HepG2 (cell line): ENCODE measurements at regions not wholly inside any gene's neighbourhood (a gene's known extent, or its start where the extent isn't known, plus 50 kb on each side); places are given as distances from the start of the nearest gene placed in this dataset.

Source experiments
- AHR ChIP-seq: IDR thresholded peaks from 2 replicates; pipeline ENCODE4 v1.6.1; 2018; ENCODE audit warnings: missing genetic modification reagents, missing compliant biosample characterization
- ARNT ChIP-seq: fragments of 450-650 bp; IDR thresholded peaks from 2 replicates; pipeline ENCODE4 v1.6.1; 2017
- BRF2 ChIP-seq: sonication (generic); formaldehyde crosslinking; IDR thresholded peaks from 2 replicates; pipeline ENCODE4 v1.8.1; 2022; ENCODE audit warnings: mild to moderate bottlenecking, missing genetic modification reagents
- CHD4 ChIP-seq: fragments of 200-600 bp; sonication (generic); IDR thresholded peaks from 2 replicates; pipeline ENCODE4 v1.7.0; 2017; ENCODE audit warnings: mild to moderate bottlenecking, low read length, borderline replicate concordance
- DRAP1 ChIP-seq: IDR thresholded peaks from 2 replicates; pipeline ENCODE4 v1.6.1; 2016; ENCODE audit warnings: missing genetic modification reagents, missing compliant biosample characterization
- GABPA ChIP-seq, 2 experiments: IDR thresholded peaks; 2 replicates each; pipeline ENCODE4 v1.6.1; 2011 to 2016; ENCODE audit warnings: low read depth in 2 of 2, low read length in 1 of 2, missing biosample characterization in 1 of 2, missing genetic modification characterization in 1 of 2
- GTF3A ChIP-seq: sonication (generic); formaldehyde crosslinking; conservative IDR thresholded peaks from 2 replicates; pipeline ENCODE4 v1.4.0; 2020; ENCODE audit warnings: mild to moderate bottlenecking, missing genetic modification reagents
- HNF4G ChIP-seq, 2 experiments: sonication (generic) in 1 of 2; formaldehyde crosslinking in 1 of 2; IDR thresholded peaks; 2 replicates each; pipeline versions ENCODE4 v1.4.0 to v1.6.1; 2011 to 2020; ENCODE audit warnings: borderline replicate concordance in 2 of 2, low read depth in 2 of 2, mild to moderate bottlenecking in 2 of 2, low read length in 1 of 2, missing genetic modification reagents in 1 of 2, moderate library complexity in 1 of 2
- ISL2 ChIP-seq: sonication (generic); formaldehyde crosslinking; IDR thresholded peaks from 2 replicates; pipeline ENCODE4 v1.5.0; 2020; ENCODE audit warnings: missing genetic modification reagents
- KLF16 ChIP-seq, 2 experiments: sonication (generic) in 1 of 2; formaldehyde crosslinking in 1 of 2; IDR thresholded peaks; 2 replicates each; pipeline versions ENCODE4 v1.6.1 to v1.8.0; 2016 to 2023; ENCODE audit warnings: missing genetic modification reagents in 2 of 2, missing compliant biosample characterization in 1 of 2
- LBX2 ChIP-seq: sonication (generic); formaldehyde crosslinking; IDR thresholded peaks from 2 replicates; pipeline ENCODE4 v1.5.0; 2020; ENCODE audit warnings: missing genetic modification reagents, mild to moderate bottlenecking, borderline replicate concordance
- MTF2 ChIP-seq: sonication (generic); formaldehyde crosslinking; IDR thresholded peaks from 2 replicates; pipeline ENCODE4 v1.5.0; 2020; ENCODE audit warnings: missing genetic modification reagents, borderline replicate concordance
- NCOA5 ChIP-seq: sonication (generic); formaldehyde crosslinking; IDR thresholded peaks from 2 replicates; pipeline ENCODE4 v1.4.0; 2020; ENCODE audit warnings: missing genetic modification reagents
- PAWR ChIP-seq: sonication (generic); formaldehyde crosslinking; IDR thresholded peaks from 2 replicates; pipeline ENCODE4 v1.4.0; 2020; ENCODE audit warnings: missing genetic modification reagents, mild to moderate bottlenecking, borderline replicate concordance
- PHB2 ChIP-seq: fragments of 450-650 bp; IDR thresholded peaks from 2 replicates; pipeline ENCODE4 v1.6.1; 2018; ENCODE audit not compliant: partially characterized antibody
- RARG ChIP-seq: sonication (generic); formaldehyde crosslinking; IDR thresholded peaks from 2 replicates; pipeline ENCODE4 v1.4.0; 2020; ENCODE audit warnings: low read depth, mild to moderate bottlenecking, missing genetic modification reagents
- SATB2 ChIP-seq: sonication (generic); formaldehyde crosslinking; IDR thresholded peaks from 2 replicates; pipeline ENCODE4 v1.5.0; 2020; ENCODE audit warnings: missing genetic modification reagents
- SIN3B ChIP-seq: fragments of 150-350 bp; IDR thresholded peaks from 2 replicates; pipeline ENCODE4 v1.6.1; 2014; ENCODE audit warnings: low read length
- ZBTB38 ChIP-seq: sonication (generic); formaldehyde crosslinking; IDR thresholded peaks from 2 replicates; pipeline ENCODE4 v1.5.1; 2020; ENCODE audit warnings: mild to moderate bottlenecking, missing genetic modification reagents
- ZFP1 ChIP-seq: IDR thresholded peaks from 2 replicates; pipeline ENCODE4 v1.6.1; 2016
- ZFY ChIP-seq: sonication (generic); formaldehyde crosslinking; IDR thresholded peaks from 2 replicates; pipeline ENCODE4 v1.4.0; 2020; ENCODE audit warnings: missing genetic modification reagents
- ZGPAT ChIP-seq: IDR thresholded peaks from 2 replicates; pipeline ENCODE4 v1.6.1; 2016; ENCODE audit warnings: mild to moderate bottlenecking
- ZNF124 ChIP-seq: sonication (generic); formaldehyde crosslinking; IDR thresholded peaks from 2 replicates; pipeline ENCODE4 v1.4.0; 2020; ENCODE audit warnings: missing genetic modification reagents
- ZNF34 ChIP-seq: sonication (generic); formaldehyde crosslinking; IDR thresholded peaks from 2 replicates; pipeline ENCODE4 v1.4.0; 2020; ENCODE audit warnings: mild to moderate bottlenecking, missing genetic modification reagents, borderline replicate concordance
- ZNF496 ChIP-seq: sonication (generic); formaldehyde crosslinking; IDR thresholded peaks from 2 replicates; pipeline ENCODE4 v1.8.1; 2023; ENCODE audit warnings: mild to moderate bottlenecking, moderate library complexity, missing genetic modification reagents; ENCODE audit not compliant: insufficient replicate concordance
- ZNF580 ChIP-seq: IDR thresholded peaks from 2 replicates; pipeline ENCODE4 v1.6.1; 2016; ENCODE audit warnings: low read depth, borderline replicate concordance
- ZNF652 ChIP-seq: IDR thresholded peaks from 2 replicates; pipeline ENCODE4 v1.6.1; 2016; ENCODE audit warnings: low read depth, borderline replicate concordance
- ZNF749 ChIP-seq: sonication (generic); formaldehyde crosslinking; IDR thresholded peaks from 2 replicates; pipeline ENCODE4 v1.8.0; 2022; ENCODE audit warnings: mild to moderate bottlenecking, missing genetic modification reagents, moderate library complexity, borderline replicate concordance

GRCh38 chr2:234694244-234695013 is 197.5 kb upstream of the ARL4C start (continued):
- TF ChIP-seq ZNF580 (CRISPR knock-in tag) = 0 out of 2 replicates have a peak, but pooled peaks have one; percentile 29
- TF ChIP-seq ZGPAT (CRISPR knock-in tag) = peak; percentile 88
- no peak; the same call in 1 of the 2 replicates for TF ChIP-seq SIN3B
- TF ChIP-seq SATB2 = no peak
- no peak for TF ChIP-seq BRF2 (CRISPR knock-in tag)
- no peak for TF ChIP-seq AHR (CRISPR knock-in tag)
- TF ChIP-seq GABPA (IDR thresholded peaks at IDR 0.05; ENCODE audit: low read depth, low read length) = no peak
- peak; percentile 61; the same call in 1 of the 2 replicates for TF ChIP-seq GABPA (CRISPR knock-in tag; IDR thresholded peaks at IDR 0.05; ENCODE audit: low read depth)
- TF ChIP-seq DRAP1 (CRISPR knock-in tag) = peak; percentile 51; the same call in 1 of the 2 replicates
- TF ChIP-seq NCOA5 = no peak
- no peak for TF ChIP-seq CHD4
- peak; percentile 51; the same call in 1 of the 2 replicates for TF ChIP-seq ZBTB38 (CRISPR knock-in tag)
- no peak for TF ChIP-seq ZNF496 (CRISPR knock-in tag)
- TF ChIP-seq ZNF34 (CRISPR knock-in tag) = no peak
- no peak for TF ChIP-seq ZNF652 (CRISPR knock-in tag)
- TF ChIP-seq ZNF749 (CRISPR knock-in tag) = no peak
- no peak for TF ChIP-seq PHB2
- TF ChIP-seq HNF4G (IDR thresholded peaks at IDR 0.05; ENCODE audit: borderline replicate concordance, low read depth, low read length) = peak; percentile 54; the same call in 1 of the 2 replicates
- peak; percentile 74; the same call in 1 of the 2 replicates for TF ChIP-seq HNF4G (CRISPR knock-in tag; IDR thresholded peaks at IDR 0.05; ENCODE audit: borderline replicate concordance, low read depth)
- peak; percentile 67; the same call in 1 of the 2 replicates for TF ChIP-seq MTF2
- TF ChIP-seq ZNF124 = peak; percentile 58; the same call in 1 of the 2 replicates
- TF ChIP-seq ZFP1 (CRISPR knock-in tag) = no peak
- no peak for TF ChIP-seq RARG (CRISPR knock-in tag)
- TF ChIP-seq LBX2 (CRISPR knock-in tag) = no peak
- TF ChIP-seq ISL2 (CRISPR knock-in tag) = peak; percentile 92
- no peak for TF ChIP-seq ARNT
- peak in 1 of 2 experiments; percentile 76; a peak in 2 of 4 replicates for TF ChIP-seq KLF16 (CRISPR knock-in tag; IDR thresholded peaks at IDR 0.05)
- no peak for TF ChIP-seq GTF3A (CRISPR knock-in tag)
- no peak; the same call in 1 of the 2 replicates for TF ChIP-seq ZFY
- TF ChIP-seq PAWR (CRISPR knock-in tag) = no peak
